NCI-H1092 treated with DMSO at 0.1 percent for 48 hours (cell line): ENCODE measurements at regions not wholly inside any gene's neighbourhood (a gene's known extent, or its start where the extent isn't known, plus 50 kb on each side); places are given as distances from the start of the nearest gene placed in this dataset.
"Not testable (repeated sequence)": the region's sequence is repeated elsewhere in the genome, so short reads cannot be mapped to it uniquely, and the experiment has no call there.

Source experiments
- DNase-seq: peaks from one replicate; lab custom pipeline; 2025; lab: John Stamatoyannopoulos, UW

- not testable (repeated sequence) for DNase-seq
Measured at GRCh38 chr14:106410229-106410628, 883.8 kb downstream of the TMEM121 start.

- no peak for DNase-seq
Measured at GRCh38 chr14:106414464-106414863, 888.1 kb downstream of the TMEM121 start.

GRCh38 chr14:106417224-106418049, 891.1 kb downstream of the TMEM121 start:
- DNase-seq, result no peak

GRCh38 chr14:106419376-106419965, 893.1 kb downstream of the TMEM121 start:
- no peak for DNase-seq

GRCh38 chr14:106421431-106422033, 895.1 kb downstream of the TMEM121 start:
- DNase-seq, result not testable (repeated sequence)

- no peak for DNase-seq
Measured at GRCh38 chr14:106422066-106422465, 895.7 kb downstream of the TMEM121 start.

GRCh38 chr14:106425150-106425549, 898.8 kb downstream of the TMEM121 start:
- DNase-seq, result not testable (repeated sequence)

- DNase-seq, result no peak
Measured at GRCh38 chr14:106436310-106436905, 910.0 kb downstream of the TMEM121 start.

- no peak for DNase-seq
Measured at GRCh38 chr14:106442857-106443256, 916.5 kb downstream of the TMEM121 start.

GRCh38 chr14:106455026-106455425, 928.6 kb downstream of the TMEM121 start:
- no peak for DNase-seq

- no peak for DNase-seq
Measured at GRCh38 chr14:106459971-106460730, 933.8 kb downstream of the TMEM121 start.

GRCh38 chr14:106460916-106461315, 934.5 kb downstream of the TMEM121 start:
- DNase-seq, result no peak

- DNase-seq, result not testable (repeated sequence)
Measured at GRCh38 chr14:106466483-106466882, 940.1 kb downstream of the TMEM121 start.

- DNase-seq, result not testable (repeated sequence)
Measured at GRCh38 chr14:106468869-106469268, 942.5 kb downstream of the TMEM121 start.

GRCh38 chr14:106470028-106470427, 943.6 kb downstream of the TMEM121 start:
- not testable (repeated sequence) for DNase-seq

GRCh38 chr14:106474261-106475028, 948.1 kb downstream of the TMEM121 start:
- not testable (repeated sequence) for DNase-seq

GRCh38 chr14:106475214-106475613, 948.8 kb downstream of the TMEM121 start:
- not testable (repeated sequence) for DNase-seq

GRCh38 chr14:106477600-106477999, 951.2 kb downstream of the TMEM121 start:
- not testable (repeated sequence) for DNase-seq

GRCh38 chr14:106480287-106480686, 953.9 kb downstream of the TMEM121 start:
- not testable (repeated sequence) for DNase-seq

GRCh38 chr14:106482213-106482612, 955.8 kb downstream of the TMEM121 start:
- DNase-seq, result not testable (repeated sequence)

- no peak for DNase-seq
Measured at GRCh38 chr14:106487600-106487999, 961.2 kb downstream of the TMEM121 start.
